ENCODE measurements at regions not wholly inside any gene's neighbourhood (a gene's known extent, or its start where the extent isn't known, plus 50 kb on each side); places are given as distances from the start of the nearest gene placed in this dataset.

GRCh38 chr9:80811656-80812055 lies 877.7 kb downstream of the TLE1 start:
- TF ChIP-seq, protein P1, sequence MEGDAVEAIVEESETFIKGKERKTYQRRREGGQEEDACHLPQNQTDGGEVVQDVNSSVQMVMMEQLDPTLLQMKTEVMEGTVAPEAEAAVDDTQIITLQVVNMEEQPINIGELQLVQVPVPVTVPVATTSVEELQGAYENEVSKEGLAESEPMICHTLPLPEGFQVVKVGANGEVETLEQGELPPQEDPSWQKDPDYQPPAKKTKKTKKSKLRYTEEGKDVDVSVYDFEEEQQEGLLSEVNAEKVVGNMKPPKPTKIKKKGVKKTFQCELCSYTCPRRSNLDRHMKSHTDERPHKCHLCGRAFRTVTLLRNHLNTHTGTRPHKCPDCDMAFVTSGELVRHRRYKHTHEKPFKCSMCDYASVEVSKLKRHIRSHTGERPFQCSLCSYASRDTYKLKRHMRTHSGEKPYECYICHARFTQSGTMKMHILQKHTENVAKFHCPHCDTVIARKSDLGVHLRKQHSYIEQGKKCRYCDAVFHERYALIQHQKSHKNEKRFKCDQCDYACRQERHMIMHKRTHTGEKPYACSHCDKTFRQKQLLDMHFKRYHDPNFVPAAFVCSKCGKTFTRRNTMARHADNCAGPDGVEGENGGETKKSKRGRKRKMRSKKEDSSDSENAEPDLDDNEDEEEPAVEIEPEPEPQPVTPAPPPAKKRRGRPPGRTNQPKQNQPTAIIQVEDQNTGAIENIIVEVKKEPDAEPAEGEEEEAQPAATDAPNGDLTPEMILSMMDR (IDR thresholded peaks at IDR 0.05; ENCODE audit: insufficient read depth, low read length, poor library complexity, severe bottlenecking): no peak
- TF ChIP-seq EZH2phosphoT487 (conservative IDR thresholded peaks at IDR 0.05; ENCODE audit: low read length): no peak
